HG03280 (cell line): ENCODE measurements at regions not wholly inside any gene's neighbourhood (a gene's known extent, or its start where the extent isn't known, plus 50 kb on each side); places are given as distances from the start of the nearest gene placed in this dataset.
"Not testable (repeated sequence)": the region's sequence is repeated elsewhere in the genome, so short reads cannot be mapped to it uniquely, and the experiment has no call there.

Source experiments
- ATAC-seq: cut with Tn5 transposase; IDR thresholded peaks from one replicate; pipeline ENCODE4 v1.9.1; 2021; ENCODE audit warnings: mild to moderate bottlenecking, moderate library complexity; ENCODE audit not compliant: unreplicated experiment

- no peak for ATAC-seq
Observed at GRCh38 chr7:81008901-81009300, 90.0 kb upstream of the SEMA3C start.

GRCh38 chr7:81007051-81007450 is 88.2 kb upstream of the SEMA3C start:
- no peak for ATAC-seq

GRCh38 chr7:81005254-81005653 is 86.4 kb upstream of the SEMA3C start:
- ATAC-seq, result no peak

- no peak for ATAC-seq
Observed at GRCh38 chr7:81004098-81004497, 85.2 kb upstream of the SEMA3C start.

GRCh38 chr7:81003326-81003725 is 84.5 kb upstream of the SEMA3C start:
- no peak for ATAC-seq

GRCh38 chr7:81002421-81002820 is 83.6 kb upstream of the SEMA3C start:
- no peak for ATAC-seq

GRCh38 chr7:80999771-81000170 is 80.9 kb upstream of the SEMA3C start:
- no peak for ATAC-seq

- no peak for ATAC-seq
Observed at GRCh38 chr7:80999100-80999499, 80.2 kb upstream of the SEMA3C start.

- ATAC-seq, result no peak
Observed at GRCh38 chr7:80997841-80998240, 79.0 kb upstream of the SEMA3C start.

- not testable (repeated sequence) for ATAC-seq
Observed at GRCh38 chr7:80996236-80996635, 77.4 kb upstream of the SEMA3C start.

- no peak for ATAC-seq
Observed at GRCh38 chr7:80991654-80992053, 72.8 kb upstream of the SEMA3C start.

- ATAC-seq, result no peak
Observed at GRCh38 chr7:80984619-80985018, 65.8 kb upstream of the SEMA3C start.

GRCh38 chr7:80981405-80981804 is 62.6 kb upstream of the SEMA3C start:
- ATAC-seq, result no peak

GRCh38 chr7:80977751-80978150 is 58.9 kb upstream of the SEMA3C start:
- ATAC-seq, result no peak

- ATAC-seq, result no peak
Observed at GRCh38 chr7:80974396-80975358, 55.8 kb upstream of the SEMA3C start.

GRCh38 chr7:80971225-80971624 is 52.4 kb upstream of the SEMA3C start:
- no peak for ATAC-seq
